B cell (primary cell): ENCODE measurements at regions not wholly inside any gene's neighbourhood (a gene's known extent, or its start where the extent isn't known, plus 50 kb on each side); places are given as distances from the start of the nearest gene placed in this dataset.

ENCODE experiments used
- CTCF ChIP-seq: fragments of 200-600 bp; IDR thresholded peaks from one replicate; pipeline ENCODE4 v1.8.0; 2022; ENCODE audit warnings: antibody characterized with exemption, mild to moderate bottlenecking
- EZH2 ChIP-seq: IDR thresholded peaks from 2 replicates; pipeline ENCODE4 v1.6.1; 2012; ENCODE audit warnings: borderline replicate concordance, low read depth, mild to moderate bottlenecking, moderate library complexity, low read length; ENCODE audit not compliant: insufficient read depth, poor library complexity, severe bottlenecking

- TF ChIP-seq CTCF (no peak), EZH2 (no peak)
These were observed 105.3 kb upstream of the CLDN14 start for GRCh38 chr21:36584980-36585940.
